HG02870 (cell line): ENCODE measurements at regions not wholly inside any gene's neighbourhood (a gene's known extent, or its start where the extent isn't known, plus 50 kb on each side); places are given as distances from the start of the nearest gene placed in this dataset.

Experiments
- ATAC-seq: cut with Tn5 transposase; IDR thresholded peaks from one replicate; pipeline ENCODE4 v1.9.1; 2021; ENCODE audit warnings: mild to moderate bottlenecking, moderate library complexity; ENCODE audit not compliant: unreplicated experiment

DNA sequence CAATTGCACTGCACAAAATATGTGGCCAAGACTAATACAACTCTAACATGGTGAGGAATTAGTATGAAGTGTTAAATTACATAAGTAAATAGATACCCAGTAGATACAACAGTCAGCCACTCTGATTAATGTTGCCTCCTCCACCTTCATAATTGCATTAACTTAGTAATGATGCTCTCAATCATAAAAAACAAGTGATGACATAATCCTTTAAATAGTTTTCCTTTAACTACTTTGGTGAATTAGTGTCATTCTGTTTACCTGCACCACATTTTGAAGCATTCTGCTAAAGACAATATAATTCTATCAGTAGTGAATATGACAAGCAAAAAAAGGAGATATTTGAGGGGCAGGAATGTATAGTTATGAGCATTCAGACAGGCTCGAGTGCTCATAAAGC, 265.9 kb upstream of the SLC24A2 start:
- ATAC-seq = no peak

GRCh38 chr9:20048985-20049384, 260.1 kb upstream of the SLC24A2 start:
- no peak for ATAC-seq

DNA sequence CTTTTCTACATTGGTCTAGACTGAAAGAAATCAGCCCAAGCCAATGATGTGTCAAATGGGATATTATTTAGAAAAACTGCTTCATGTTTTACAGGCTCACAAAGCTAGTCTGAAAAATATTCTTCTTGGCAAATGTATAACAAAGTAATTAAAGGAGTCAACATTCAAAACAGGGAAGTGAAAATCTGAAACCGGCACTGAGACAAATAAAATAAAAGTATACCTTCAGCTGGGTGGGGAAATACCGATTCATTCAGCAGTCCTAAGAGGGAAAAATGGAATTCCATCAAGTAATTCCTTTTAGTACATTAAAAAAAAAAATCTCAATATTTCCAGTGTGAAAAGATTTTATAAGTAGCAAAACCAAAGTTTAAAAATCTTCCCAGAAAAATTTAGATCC, 259.6 kb upstream of the SLC24A2 start:
- ATAC-seq = no peak

DNA sequence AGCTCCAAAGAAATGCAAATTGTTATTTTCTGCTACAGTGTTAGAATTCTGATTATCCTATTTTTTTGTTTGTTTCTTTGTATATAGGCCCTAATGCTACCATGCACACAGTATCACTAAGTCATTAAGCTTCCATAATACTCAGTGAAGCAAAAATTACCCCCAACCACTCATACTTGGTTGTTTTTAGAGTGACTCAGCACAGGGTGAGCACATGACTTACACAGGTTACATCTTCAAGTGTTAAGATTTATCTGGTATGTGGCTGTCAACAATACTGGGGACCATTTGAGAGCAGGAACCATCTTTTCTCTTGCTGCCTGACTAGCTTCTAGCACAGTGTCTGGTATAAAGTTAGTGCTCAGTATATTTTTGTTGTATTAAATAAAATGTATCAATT, 255.8 kb upstream of the SLC24A2 start:
- ATAC-seq = no peak

GRCh38 chr9:20043461-20043860, 254.6 kb upstream of the SLC24A2 start:
- ATAC-seq = no peak

DNA sequence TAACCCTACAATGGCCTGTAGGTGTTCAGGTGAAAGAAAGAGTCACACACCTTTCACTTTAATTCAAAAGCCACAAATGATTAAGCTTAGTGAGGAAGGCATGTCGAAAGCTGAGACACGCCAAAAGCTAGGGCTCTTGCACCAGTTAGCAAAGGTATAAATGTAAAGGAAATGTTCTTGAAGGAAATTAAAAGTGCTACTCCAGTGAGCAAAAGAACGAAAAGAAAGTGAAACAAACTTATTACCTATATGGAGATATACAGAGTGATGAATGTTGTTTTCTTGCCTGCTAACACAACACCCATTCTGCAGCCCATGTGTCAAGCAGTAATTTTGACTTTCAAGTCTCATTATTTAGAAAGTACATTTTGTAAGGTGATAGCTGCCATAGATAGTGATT, 254.2 kb upstream of the SLC24A2 start:
- peak; percentile 64 for ATAC-seq

DNA sequence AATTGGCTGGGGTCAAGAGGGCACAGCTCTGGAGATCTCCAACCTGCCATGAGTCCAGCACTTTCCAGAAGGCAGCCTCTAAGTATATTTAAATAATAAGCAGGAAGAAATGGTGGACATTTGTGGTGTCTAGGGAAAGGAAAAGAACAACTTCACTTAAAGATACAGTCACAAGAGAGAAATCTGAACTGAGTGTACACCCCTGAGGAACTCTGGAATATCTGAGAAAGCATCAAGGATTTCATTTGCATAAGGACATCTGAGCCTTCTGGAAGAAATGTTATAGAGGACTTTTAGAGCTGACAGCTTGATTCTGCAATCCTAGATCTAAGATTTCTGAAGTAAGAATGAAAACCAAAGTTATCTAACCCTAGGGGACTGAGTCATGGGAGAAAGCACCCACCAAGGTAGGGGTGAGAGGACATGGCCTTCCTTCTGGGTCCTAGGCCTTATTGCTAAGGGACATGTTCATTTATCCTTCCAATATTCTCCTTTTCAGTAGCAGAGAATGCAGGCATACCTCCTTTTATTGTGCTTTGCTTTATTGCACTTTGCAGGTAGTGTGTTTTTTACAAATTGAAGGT, 253.4 kb upstream of the SLC24A2 start:
- no peak for ATAC-seq

DNA sequence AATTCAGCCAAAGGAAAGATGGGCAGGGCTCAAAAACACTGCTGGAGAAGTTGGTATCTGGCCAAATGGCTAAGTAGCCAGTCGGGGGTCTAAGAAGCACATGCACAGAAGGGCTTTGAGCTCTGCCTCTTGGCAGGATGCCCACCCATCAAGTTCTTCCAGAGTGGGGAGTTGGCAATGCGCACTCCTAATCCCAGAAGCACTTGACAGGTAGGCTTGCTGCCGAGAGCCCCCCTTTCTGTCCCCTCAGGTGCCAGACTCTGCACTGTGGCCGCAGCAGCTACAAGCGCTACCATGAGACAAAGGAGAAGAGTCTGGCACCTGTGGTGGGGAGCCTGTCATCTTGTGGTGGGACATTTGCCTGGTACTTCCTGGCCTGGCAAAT, 252.9 kb upstream of the SLC24A2 start:
- ATAC-seq = no peak

DNA sequence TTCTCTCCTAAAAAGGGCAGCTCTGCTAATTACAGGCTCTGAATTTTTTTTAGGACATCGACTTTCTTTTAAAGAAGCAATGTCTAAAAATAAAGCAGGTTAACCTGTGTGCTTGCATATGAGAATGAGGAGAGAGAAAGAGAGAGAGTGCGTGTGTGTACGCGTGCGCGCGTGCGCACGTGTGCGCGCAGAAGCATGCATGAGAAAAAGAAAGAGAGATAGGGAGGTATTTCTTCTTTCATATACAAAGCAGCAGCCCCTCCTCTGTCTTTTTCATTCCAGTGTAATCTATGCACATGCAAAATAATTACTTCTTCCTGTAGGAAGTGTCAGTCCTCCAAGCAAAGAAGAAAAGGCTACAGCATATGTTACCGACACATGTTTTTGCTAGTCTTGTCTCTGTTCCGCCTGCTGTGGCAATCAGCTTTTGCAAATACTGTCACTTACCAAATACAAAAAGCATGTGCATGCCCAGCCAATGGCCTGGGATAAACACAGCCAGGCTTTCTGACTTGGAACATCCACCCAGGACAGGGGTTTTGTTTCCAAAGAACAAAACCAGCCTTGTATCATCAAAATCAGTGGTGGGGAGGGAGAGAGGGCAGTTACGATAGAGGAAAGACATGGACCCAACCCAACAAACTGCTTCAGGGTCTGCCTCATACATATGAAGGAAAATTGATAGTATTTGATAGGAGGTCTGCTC, 252.3 kb upstream of the SLC24A2 start:
- no peak for ATAC-seq

DNA sequence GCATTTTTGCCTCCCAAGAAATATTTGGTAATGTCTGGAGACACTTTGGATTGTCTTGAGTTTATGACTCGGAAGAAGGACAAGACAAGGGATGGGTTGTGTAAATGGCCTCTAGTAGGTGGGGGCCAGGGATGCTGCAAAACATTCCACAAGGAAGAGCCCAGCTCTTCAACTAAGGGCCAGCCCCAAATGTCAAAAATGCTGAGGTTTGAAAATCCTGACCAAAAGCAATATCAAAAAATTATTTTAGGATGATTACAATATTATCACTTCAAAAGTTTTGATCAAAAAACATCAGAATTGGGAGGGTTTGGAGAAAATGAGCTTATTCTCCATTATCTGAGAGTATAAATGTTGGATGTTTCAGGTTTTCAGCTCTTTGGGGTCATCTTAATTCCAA, 248.9 kb upstream of the SLC24A2 start:
- no peak for ATAC-seq

GRCh38 chr9:20033511-20033910, 244.7 kb upstream of the SLC24A2 start:
- no peak for ATAC-seq

DNA sequence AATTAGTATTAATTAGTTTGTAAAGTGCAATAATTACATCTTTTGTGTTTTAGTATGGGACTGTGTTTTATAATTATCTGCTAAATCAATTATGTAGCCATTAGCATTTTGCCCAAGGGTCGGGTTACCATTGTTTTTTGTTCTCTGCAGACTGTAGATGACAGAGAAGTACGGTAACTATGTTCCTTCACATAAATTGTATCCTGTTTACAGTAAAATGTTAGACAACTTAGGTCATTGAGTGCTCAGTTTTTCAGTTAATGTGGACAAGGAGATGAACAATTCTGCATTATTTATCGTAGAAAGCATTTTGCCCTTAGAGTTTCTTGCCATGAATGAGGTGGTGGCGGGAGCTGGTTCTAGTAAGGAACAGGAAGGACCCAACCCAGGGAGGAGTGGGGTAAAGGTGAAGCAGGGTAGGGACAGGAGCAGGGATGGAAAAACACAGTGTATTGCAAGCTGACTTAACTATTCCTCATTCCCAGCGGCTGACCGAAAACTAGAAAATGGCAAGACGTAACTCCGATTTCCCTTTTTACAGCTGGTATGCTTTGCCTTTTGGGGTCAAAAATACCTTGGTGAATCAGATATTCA, 243.7 kb upstream of the SLC24A2 start:
- no peak for ATAC-seq

GRCh38 chr9:20031836-20032235, 243.0 kb upstream of the SLC24A2 start:
- no peak for ATAC-seq

GRCh38 chr9:20030671-20031070, 241.8 kb upstream of the SLC24A2 start:
- ATAC-seq = no peak

DNA sequence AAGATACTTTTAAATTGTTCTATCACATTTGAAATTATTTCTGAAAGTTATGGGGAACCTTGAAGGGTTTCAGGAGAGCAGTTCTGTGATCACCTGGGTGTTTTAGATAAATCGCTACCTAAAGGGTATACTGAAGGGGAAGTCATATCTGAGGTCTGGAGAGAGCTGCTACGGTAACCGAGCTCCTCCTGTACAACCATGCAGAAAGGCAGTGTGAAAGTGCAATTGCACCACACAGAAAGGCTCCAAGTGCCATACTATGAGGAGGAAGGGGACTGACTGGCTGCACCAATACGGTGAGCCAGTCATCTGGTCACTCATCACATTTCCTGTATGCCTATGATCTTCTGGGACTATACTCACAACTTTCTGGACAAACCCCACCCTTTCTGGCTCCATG, 241.4 kb upstream of the SLC24A2 start:
- no peak for ATAC-seq

GRCh38 chr9:20028849-20029231, 240.0 kb upstream of the SLC24A2 start:
- no peak for ATAC-seq

GRCh38 chr9:20028192-20028848, 239.5 kb upstream of the SLC24A2 start:
- ATAC-seq = no peak

GRCh38 chr9:20023961-20024571, 235.2 kb upstream of the SLC24A2 start:
- no peak for ATAC-seq

GRCh38 chr9:20023210-20023905, 234.5 kb upstream of the SLC24A2 start:
- ATAC-seq = no peak

DNA sequence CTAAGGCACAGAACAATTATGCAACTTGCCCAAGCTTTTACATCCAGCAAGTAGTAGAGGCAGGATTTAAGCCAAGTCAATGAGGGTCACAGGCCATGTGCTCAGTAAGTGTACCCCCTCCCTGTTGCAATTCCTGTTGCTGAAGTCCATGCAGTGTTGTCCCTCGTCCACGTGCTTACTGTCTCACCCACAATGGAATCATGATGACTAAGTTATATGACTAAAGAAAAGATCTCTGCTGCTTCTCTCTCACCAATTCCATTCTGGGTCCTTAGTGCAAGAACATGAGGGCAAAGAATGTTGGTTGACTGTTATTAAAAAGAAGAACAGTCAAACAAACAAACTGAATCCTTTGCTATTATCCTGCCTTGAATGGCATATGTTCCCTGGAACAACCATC, 233.6 kb upstream of the SLC24A2 start:
- ATAC-seq = no peak

DNA sequence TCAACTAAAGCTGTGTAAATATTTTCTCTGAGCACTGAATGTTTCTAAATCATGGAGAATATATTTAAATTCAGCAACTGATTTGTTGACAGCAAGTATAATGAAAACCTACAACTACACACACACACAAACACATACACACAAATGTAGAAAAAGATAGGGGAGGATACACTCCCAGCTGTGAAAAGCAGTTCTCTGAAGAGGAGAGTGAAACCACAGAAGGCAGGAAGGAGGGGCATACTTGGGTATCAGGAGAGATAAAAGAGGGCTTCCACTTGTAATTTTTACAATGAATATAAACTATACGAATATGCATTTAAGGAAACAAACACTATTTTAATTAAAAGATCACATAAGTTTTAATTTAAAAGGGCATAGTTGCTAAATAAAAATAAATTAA, 227.8 kb upstream of the SLC24A2 start:
- no peak for ATAC-seq
